ENCODE measurements at regions not wholly inside any gene's neighbourhood (a gene's known extent, or its start where the extent isn't known, plus 50 kb on each side); places are given as distances from the start of the nearest gene placed in this dataset.

DNA sequence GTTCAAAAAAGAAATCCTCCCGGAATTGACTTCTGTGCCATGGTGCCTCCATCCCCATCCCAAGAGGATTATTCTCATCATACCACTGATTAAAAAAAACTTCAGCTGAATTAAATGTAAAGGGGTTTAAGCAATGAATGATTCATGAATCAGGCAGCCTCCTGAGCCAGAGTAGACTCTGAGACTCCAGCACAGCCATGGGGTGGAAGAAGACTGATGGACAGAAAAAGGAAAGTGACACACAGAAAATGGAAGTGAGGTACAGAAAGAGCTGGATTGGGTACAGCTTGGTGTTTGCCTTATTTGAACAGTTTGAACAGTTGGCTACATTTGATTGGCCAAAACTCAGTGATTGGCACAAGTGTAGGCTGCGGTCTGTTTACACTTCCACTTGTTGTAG is 224.8 kb upstream of the ATP10A start:
- H3K4me3 ChIP-seq (replicated peaks; ENCODE audit: insufficient read depth, low read length), result no peak overlapping the region
- DNase-seq (ENCODE audit: low read depth in 1 of 2, low spot score in 1 of 2), result no peak
- no peaks in the 10 kb centered on the region for H3K27me3 ChIP-seq (ENCODE audit: insufficient read depth, poor library complexity, severe bottlenecking)
- TF ChIP-seq GABPA (IDR thresholded peaks at IDR 0.05; ENCODE audit: low read depth), result no peak
- no peak for TF ChIP-seq SPI1 (IDR thresholded peaks at IDR 0.05; ENCODE audit: borderline replicate concordance, low read depth)
- TF ChIP-seq REST (IDR thresholded peaks at IDR 0.05; ENCODE audit: insufficient replicate concordance, low read depth), result no peak
- no peak for TF ChIP-seq CTCF (IDR thresholded peaks at IDR 0.05; ENCODE audit: insufficient read depth, low read length)
- no peak for TF ChIP-seq POLR2AphosphoS5 (IDR thresholded peaks at IDR 0.05; ENCODE audit: low read depth)
- no peak overlapping the region for H3K27ac ChIP-seq (replicated peaks)

- TF ChIP-seq GABPA (IDR thresholded peaks at IDR 0.05; ENCODE audit: low read depth) (no peak), SPI1 (IDR thresholded peaks at IDR 0.05; ENCODE audit: borderline replicate concordance, low read depth) (no peak), REST (IDR thresholded peaks at IDR 0.05; ENCODE audit: insufficient replicate concordance, low read depth) (no peak), POLR2AphosphoS5 (IDR thresholded peaks at IDR 0.05; ENCODE audit: low read depth) (no peak), CTCF (IDR thresholded peaks at IDR 0.05; ENCODE audit: insufficient read depth, low read length) (no peak)
- Histone ChIP-seq H3K27ac (replicated peaks) (no peak overlapping the region), H3K4me3 (replicated peaks; ENCODE audit: insufficient read depth, low read length) (no peak overlapping the region), H3K27me3 (ENCODE audit: insufficient read depth, poor library complexity, severe bottlenecking) (no peaks in the 10 kb centered on the region)
- no peak for DNase-seq (ENCODE audit: low read depth in 1 of 2, low spot score in 1 of 2)
Measured at GRCh38 chr15:26087395-26087794, 224.3 kb upstream of the ATP10A start.

GRCh38 chr15:26084771-26085170 is 221.6 kb upstream of the ATP10A start:
- no peak overlapping the region for H3K27ac ChIP-seq (replicated peaks)
- no peak overlapping the region for H3K4me3 ChIP-seq (replicated peaks; ENCODE audit: insufficient read depth, low read length)
- TF ChIP-seq SPI1 (IDR thresholded peaks at IDR 0.05; ENCODE audit: borderline replicate concordance, low read depth), result no peak
- no peak for TF ChIP-seq GABPA (IDR thresholded peaks at IDR 0.05; ENCODE audit: low read depth)
- no peak for TF ChIP-seq POLR2AphosphoS5 (IDR thresholded peaks at IDR 0.05; ENCODE audit: low read depth)
- no peak for TF ChIP-seq REST (IDR thresholded peaks at IDR 0.05; ENCODE audit: insufficient replicate concordance, low read depth)
- no peak for TF ChIP-seq CTCF (IDR thresholded peaks at IDR 0.05; ENCODE audit: insufficient read depth, low read length)
- H3K27me3 ChIP-seq (ENCODE audit: insufficient read depth, poor library complexity, severe bottlenecking), result no peaks in the 10 kb centered on the region
- no peak for DNase-seq (ENCODE audit: low read depth in 1 of 2, low spot score in 1 of 2)

Data from HL-60 (cell line).